Activated CD8-positive, alpha-beta memory T cell treated with anti-CD3 and anti-CD28 coated beads for 24 hours (primary cell): ENCODE measurements at regions not wholly inside any gene's neighbourhood (a gene's known extent, or its start where the extent isn't known, plus 50 kb on each side); places are given as distances from the start of the nearest gene placed in this dataset.

Experiments used
- DNase-seq: peaks from one replicate; pipeline ENCODE4 v3.0.0-alpha.2; 2020

- no peak for DNase-seq
These were observed 404.9 kb upstream of the EEF2KMT start for GRCh38 chr16:5502467-5502869.

GRCh38 chr16:5500526-5500925, 402.9 kb upstream of the EEF2KMT start:
- DNase-seq = no peak

GRCh38 chr16:5498562-5498961, 401.0 kb upstream of the EEF2KMT start:
- DNase-seq = no peak

GRCh38 chr16:5496013-5496412, 398.4 kb upstream of the EEF2KMT start:
- DNase-seq = no peak

- no peak for DNase-seq
These were observed 392.9 kb upstream of the EEF2KMT start for GRCh38 chr16:5490499-5490898.

- DNase-seq = no peak
These were observed 391.0 kb upstream of the EEF2KMT start for GRCh38 chr16:5488581-5488980.

- DNase-seq = no peak
These were observed 390.1 kb upstream of the EEF2KMT start for GRCh38 chr16:5487728-5488127.

GRCh38 chr16:5482256-5482655, 384.7 kb upstream of the EEF2KMT start:
- DNase-seq = no peak

- no peak for DNase-seq
These were observed 383.0 kb upstream of the EEF2KMT start for GRCh38 chr16:5480431-5481195.

- no peak for DNase-seq
These were observed 382.3 kb upstream of the EEF2KMT start for GRCh38 chr16:5479926-5480325.

GRCh38 chr16:5478036-5478435, 380.4 kb upstream of the EEF2KMT start:
- DNase-seq = no peak

- no peak for DNase-seq
These were observed 379.7 kb upstream of the EEF2KMT start for GRCh38 chr16:5477251-5477650.

GRCh38 chr16:5472552-5472951, 375.0 kb upstream of the EEF2KMT start:
- DNase-seq = no peak

- no peak for DNase-seq
These were observed 370.9 kb upstream of the EEF2KMT start for GRCh38 chr16:5468488-5468887.

GRCh38 chr16:5467552-5467951, 370.0 kb upstream of the EEF2KMT start:
- DNase-seq = no peak

GRCh38 chr16:5466551-5466950, 369.0 kb upstream of the EEF2KMT start:
- no peak for DNase-seq

GRCh38 chr16:5465714-5466113, 368.1 kb upstream of the EEF2KMT start:
- DNase-seq = no peak

GRCh38 chr16:5463820-5464219, 366.2 kb upstream of the EEF2KMT start:
- DNase-seq = no peak

- DNase-seq = no peak
These were observed 364.0 kb upstream of the EEF2KMT start for GRCh38 chr16:5461574-5461973.

- no peak for DNase-seq
These were observed 363.5 kb upstream of the EEF2KMT start for GRCh38 chr16:5461141-5461540.

- DNase-seq = no peak
These were observed 363.1 kb upstream of the EEF2KMT start for GRCh38 chr16:5460701-5461100.

- no peak for DNase-seq
These were observed 362.3 kb upstream of the EEF2KMT start for GRCh38 chr16:5459863-5460262.

- DNase-seq = no peak
These were observed 357.5 kb upstream of the EEF2KMT start for GRCh38 chr16:5455110-5455509.

GRCh38 chr16:5454349-5454748, 356.8 kb upstream of the EEF2KMT start:
- no peak for DNase-seq

- DNase-seq = no peak
These were observed 354.0 kb upstream of the EEF2KMT start for GRCh38 chr16:5451641-5452040.
